WTC11 (cell line): ENCODE measurements at regions not wholly inside any gene's neighbourhood (a gene's known extent, or its start where the extent isn't known, plus 50 kb on each side); places are given as distances from the start of the nearest gene placed in this dataset.

Experiments
- ATAC-seq: fragments of 200-7000 bp; cut with Tn5 transposase; 2 replicates; pipeline ENCODE4 v1.10.0; 2021; ENCODE audit warnings: mild to moderate bottlenecking, moderate library complexity
- CTCF ChIA-PET: fragments of 300-600 bp; sonication (Branson Sonifier 250); formaldehyde crosslinking; loops from one replicate; lab custom pipeline; 2021; ENCODE audit warnings: antibody characterized with exemption; lab: Charles Lee
- POLR2A ChIA-PET: fragments of 350-600 bp; sonication (Branson Sonifier 250); formaldehyde crosslinking; loops from one replicate; lab custom pipeline; 2021; ENCODE audit warnings: antibody characterized with exemption; lab: Charles Lee
- DNase-seq: peaks from one replicate; pipeline ENCODE4 v3.0.0; 2021; ENCODE audit warnings: low spot score
- H3K27ac Mint-ChIP-seq: 2 replicates; pipeline ENCODE4 v1.8.0; 2021; ENCODE audit warnings: mixed read lengths
- H3K27me3 Mint-ChIP-seq: 2 replicates; pipeline ENCODE4 v1.8.0; 2021; ENCODE audit warnings: low read depth, mild to moderate bottlenecking, moderate library complexity, mixed read lengths
- H3K36me3 Mint-ChIP-seq: 2 replicates; pipeline ENCODE4 v1.8.0; 2021; ENCODE audit warnings: mixed read lengths
- H3K4me1 Mint-ChIP-seq: 2 replicates; pipeline ENCODE4 v1.8.0; 2022; ENCODE audit warnings: mixed read lengths
- H3K4me3 Mint-ChIP-seq: 2 replicates; pipeline ENCODE4 v1.8.0; 2021; ENCODE audit warnings: mild to moderate bottlenecking, moderate library complexity, mixed read lengths
- H3K9me3 Mint-ChIP-seq: 2 replicates; pipeline ENCODE4 v1.8.0; 2021; ENCODE audit warnings: mixed read lengths
- ATF1 ChIP-seq: sonication (generic); formaldehyde crosslinking; IDR thresholded peaks from 2 replicates; pipeline ENCODE4 v1.8.1; 2023; ENCODE audit warnings: mild to moderate bottlenecking, moderate library complexity, missing genetic modification reagents
- CDX4 ChIP-seq: fragments of 250-450 bp; sonication (Bioruptor Pico); IDR thresholded peaks from 2 replicates; pipeline ENCODE4 v1.9.0; 2021; ENCODE audit warnings: moderate library complexity, mild to moderate bottlenecking, inconsistent platforms, borderline replicate concordance
- CTCF ChIP-seq: fragments of 200-600 bp; IDR thresholded peaks from 2 replicates; pipeline ENCODE4 v1.8.0; 2022; ENCODE audit warnings: antibody characterized with exemption
- MXD4 ChIP-seq: fragments of 250-450 bp; sonication (Bioruptor Pico); IDR thresholded peaks from 2 replicates; pipeline ENCODE4 v1.8.0; 2021; ENCODE audit warnings: mild to moderate bottlenecking, moderate library complexity, borderline replicate concordance
- PRDM15 ChIP-seq: sonication (generic); formaldehyde crosslinking; IDR thresholded peaks from 2 replicates; pipeline ENCODE4 v1.8.0; 2022; ENCODE audit warnings: missing genetic modification reagents
- SP1 ChIP-seq: sonication (generic); formaldehyde crosslinking; conservative IDR thresholded peaks from 2 replicates; pipeline ENCODE4 v1.8.1; 2022; ENCODE audit warnings: missing genetic modification reagents
- TCF7 ChIP-seq: sonication (generic); formaldehyde crosslinking; IDR thresholded peaks from 2 replicates; pipeline ENCODE4 v1.8.0; 2022; ENCODE audit warnings: mild to moderate bottlenecking, low read depth, missing genetic modification reagents, moderate library complexity
- ZNF121 ChIP-seq: sonication (generic); formaldehyde crosslinking; IDR thresholded peaks from 2 replicates; pipeline ENCODE4 v1.8.0; 2023; ENCODE audit warnings: missing genetic modification reagents
- ZNF263 ChIP-seq: sonication (generic); formaldehyde crosslinking; IDR thresholded peaks from 2 replicates; pipeline ENCODE4 v1.8.1; 2022; ENCODE audit warnings: low read depth, mild to moderate bottlenecking, moderate library complexity, missing genetic modification reagents
- ZNF317 ChIP-seq: sonication (generic); formaldehyde crosslinking; IDR thresholded peaks from 2 replicates; pipeline ENCODE4 v1.8.1; 2023; ENCODE audit warnings: low read depth, mild to moderate bottlenecking, moderate library complexity, missing genetic modification reagents, borderline replicate concordance
- ZNF532 ChIP-seq: fragments of 250-450 bp; sonication (Bioruptor Pico); IDR thresholded peaks from 2 replicates; pipeline ENCODE4 v1.9.0; 2021; ENCODE audit warnings: mild to moderate bottlenecking, borderline replicate concordance
- TF ChIP-seq, protein P1 (sequence below): sonication (generic); formaldehyde crosslinking; IDR thresholded peaks from 2 replicates; pipeline ENCODE4 v1.8.1; 2023; ENCODE audit warnings: mild to moderate bottlenecking, missing genetic modification reagents, borderline replicate concordance

DNA sequence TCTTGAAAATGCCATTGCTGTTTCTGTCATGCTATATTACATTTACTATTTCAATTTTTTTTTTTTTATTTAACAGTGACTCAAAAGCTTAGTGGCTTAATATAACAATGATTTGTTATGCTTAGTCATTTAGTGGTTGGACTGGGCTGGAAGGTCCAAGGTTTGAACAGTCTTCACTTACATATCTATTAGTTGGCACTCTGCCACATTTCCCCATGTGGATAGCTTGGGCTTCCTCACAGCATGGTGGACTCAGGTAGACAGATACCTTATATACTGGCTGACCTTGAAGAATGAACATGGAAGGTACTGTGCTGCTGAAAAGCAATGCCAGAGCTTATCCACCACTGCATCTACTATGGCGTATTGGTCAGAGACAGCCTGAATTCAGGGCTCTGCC is 909.5 kb upstream of the SOX11 start:
- no peak for DNase-seq
- TF ChIP-seq TCF7 (CRISPR knock-in tag) (no peak), ZNF263 (CRISPR knock-in tag) (no peak), CTCF (no peak), MXD4 (no peak), CDX4 (CRISPR knock-in tag) (no peak), ATF1 (CRISPR knock-in tag) (no peak), ZNF317 (CRISPR knock-in tag) (no peak), SP1 (CRISPR knock-in tag) (no peak), ZNF532 (CRISPR knock-in tag) (no peak), ZNF121 (CRISPR knock-in tag) (no peak), PRDM15 (CRISPR knock-in tag) (no peak)
- TF ChIP-seq, protein P1, sequence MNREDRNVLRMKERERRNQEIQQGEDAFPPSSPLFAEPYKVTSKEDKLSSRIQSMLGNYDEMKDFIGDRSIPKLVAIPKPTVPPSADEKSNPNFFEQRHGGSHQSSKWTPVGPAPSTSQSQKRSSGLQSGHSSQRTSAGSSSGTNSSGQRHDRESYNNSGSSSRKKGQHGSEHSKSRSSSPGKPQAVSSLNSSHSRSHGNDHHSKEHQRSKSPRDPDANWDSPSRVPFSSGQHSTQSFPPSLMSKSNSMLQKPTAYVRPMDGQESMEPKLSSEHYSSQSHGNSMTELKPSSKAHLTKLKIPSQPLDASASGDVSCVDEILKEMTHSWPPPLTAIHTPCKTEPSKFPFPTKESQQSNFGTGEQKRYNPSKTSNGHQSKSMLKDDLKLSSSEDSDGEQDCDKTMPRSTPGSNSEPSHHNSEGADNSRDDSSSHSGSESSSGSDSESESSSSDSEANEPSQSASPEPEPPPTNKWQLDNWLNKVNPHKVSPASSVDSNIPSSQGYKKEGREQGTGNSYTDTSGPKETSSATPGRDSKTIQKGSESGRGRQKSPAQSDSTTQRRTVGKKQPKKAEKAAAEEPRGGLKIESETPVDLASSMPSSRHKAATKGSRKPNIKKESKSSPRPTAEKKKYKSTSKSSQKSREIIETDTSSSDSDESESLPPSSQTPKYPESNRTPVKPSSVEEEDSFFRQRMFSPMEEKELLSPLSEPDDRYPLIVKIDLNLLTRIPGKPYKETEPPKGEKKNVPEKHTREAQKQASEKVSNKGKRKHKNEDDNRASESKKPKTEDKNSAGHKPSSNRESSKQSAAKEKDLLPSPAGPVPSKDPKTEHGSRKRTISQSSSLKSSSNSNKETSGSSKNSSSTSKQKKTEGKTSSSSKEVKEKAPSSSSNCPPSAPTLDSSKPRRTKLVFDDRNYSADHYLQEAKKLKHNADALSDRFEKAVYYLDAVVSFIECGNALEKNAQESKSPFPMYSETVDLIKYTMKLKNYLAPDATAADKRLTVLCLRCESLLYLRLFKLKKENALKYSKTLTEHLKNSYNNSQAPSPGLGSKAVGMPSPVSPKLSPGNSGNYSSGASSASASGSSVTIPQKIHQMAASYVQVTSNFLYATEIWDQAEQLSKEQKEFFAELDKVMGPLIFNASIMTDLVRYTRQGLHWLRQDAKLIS (CRISPR knock-in tag), result no peak
- peaks cover 77% of the 10 kb centered on the region for H3K36me3 Mint-ChIP-seq
- CTCF ChIA-PET, result no interaction called here
- no peak for ATAC-seq
- H3K27ac Mint-ChIP-seq, result no peak overlapping the region
- H3K4me1 Mint-ChIP-seq, result no peaks in the 10 kb centered on the region
- no peak overlapping the region for H3K4me3 Mint-ChIP-seq
- peaks cover 3% of the 10 kb centered on the region for H3K27me3 Mint-ChIP-seq
- peaks cover 86% of the 10 kb centered on the region for H3K9me3 Mint-ChIP-seq
- POLR2A ChIA-PET, result no interaction called here
